Ishikawa (cell line): ENCODE measurements at regions not wholly inside any gene's neighbourhood (a gene's known extent, or its start where the extent isn't known, plus 50 kb on each side); places are given as distances from the start of the nearest gene placed in this dataset.

Experiments used
- CEBPB ChIP-seq: IDR thresholded peaks from 2 replicates; pipeline ENCODE4 v1.6.1; 2012
- CREB1 ChIP-seq: IDR thresholded peaks from 2 replicates; pipeline ENCODE4 v1.6.1; 2012; ENCODE audit warnings: low read depth
- EP300 ChIP-seq: IDR thresholded peaks from 2 replicates; pipeline ENCODE4 v1.6.1; 2012; ENCODE audit warnings: borderline replicate concordance
- FOXM1 ChIP-seq: IDR thresholded peaks from 2 replicates; pipeline ENCODE4 v1.6.1; 2012; ENCODE audit warnings: low read depth, borderline replicate concordance
- TEAD4 ChIP-seq: IDR thresholded peaks from 2 replicates; pipeline ENCODE4 v1.6.1; 2012
- YY1 ChIP-seq: IDR thresholded peaks from 2 replicates; pipeline ENCODE4 v1.6.1; 2012; ENCODE audit warnings: low read depth
- TF ChIP-seq, protein P1 (sequence below): IDR thresholded peaks from 2 replicates; pipeline ENCODE4 v1.6.1; 2012; ENCODE audit warnings: low read depth, mild to moderate bottlenecking
- TF ChIP-seq, protein P2 (sequence below): IDR thresholded peaks from 2 replicates; pipeline ENCODE4 v1.6.1; 2012

DNA sequence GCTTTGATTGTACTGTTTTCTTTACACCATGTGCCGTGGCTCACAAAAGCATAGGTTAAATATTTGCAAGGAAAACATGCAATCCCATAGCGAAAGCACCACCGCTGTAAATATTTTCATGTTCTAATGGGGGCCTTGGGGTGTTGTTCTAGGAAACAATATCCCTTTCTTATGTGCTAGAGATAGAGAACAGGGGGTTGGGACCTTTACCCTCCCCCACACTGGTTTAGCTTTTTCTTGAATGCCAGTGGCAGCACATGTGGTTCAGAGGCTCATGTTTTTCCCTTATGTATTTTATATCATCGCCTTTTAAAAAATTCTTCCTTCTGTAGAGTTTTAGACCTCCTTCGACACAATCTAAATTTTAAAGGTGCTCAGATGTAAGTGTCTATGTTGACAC is 422.6 kb upstream of the TENM3 start:
- TF ChIP-seq YY1 (no peak), EP300 (no peak), FOXM1 (no peak), TEAD4 (no peak), CEBPB (no peak), CREB1 (no peak)
- TF ChIP-seq, protein P1, sequence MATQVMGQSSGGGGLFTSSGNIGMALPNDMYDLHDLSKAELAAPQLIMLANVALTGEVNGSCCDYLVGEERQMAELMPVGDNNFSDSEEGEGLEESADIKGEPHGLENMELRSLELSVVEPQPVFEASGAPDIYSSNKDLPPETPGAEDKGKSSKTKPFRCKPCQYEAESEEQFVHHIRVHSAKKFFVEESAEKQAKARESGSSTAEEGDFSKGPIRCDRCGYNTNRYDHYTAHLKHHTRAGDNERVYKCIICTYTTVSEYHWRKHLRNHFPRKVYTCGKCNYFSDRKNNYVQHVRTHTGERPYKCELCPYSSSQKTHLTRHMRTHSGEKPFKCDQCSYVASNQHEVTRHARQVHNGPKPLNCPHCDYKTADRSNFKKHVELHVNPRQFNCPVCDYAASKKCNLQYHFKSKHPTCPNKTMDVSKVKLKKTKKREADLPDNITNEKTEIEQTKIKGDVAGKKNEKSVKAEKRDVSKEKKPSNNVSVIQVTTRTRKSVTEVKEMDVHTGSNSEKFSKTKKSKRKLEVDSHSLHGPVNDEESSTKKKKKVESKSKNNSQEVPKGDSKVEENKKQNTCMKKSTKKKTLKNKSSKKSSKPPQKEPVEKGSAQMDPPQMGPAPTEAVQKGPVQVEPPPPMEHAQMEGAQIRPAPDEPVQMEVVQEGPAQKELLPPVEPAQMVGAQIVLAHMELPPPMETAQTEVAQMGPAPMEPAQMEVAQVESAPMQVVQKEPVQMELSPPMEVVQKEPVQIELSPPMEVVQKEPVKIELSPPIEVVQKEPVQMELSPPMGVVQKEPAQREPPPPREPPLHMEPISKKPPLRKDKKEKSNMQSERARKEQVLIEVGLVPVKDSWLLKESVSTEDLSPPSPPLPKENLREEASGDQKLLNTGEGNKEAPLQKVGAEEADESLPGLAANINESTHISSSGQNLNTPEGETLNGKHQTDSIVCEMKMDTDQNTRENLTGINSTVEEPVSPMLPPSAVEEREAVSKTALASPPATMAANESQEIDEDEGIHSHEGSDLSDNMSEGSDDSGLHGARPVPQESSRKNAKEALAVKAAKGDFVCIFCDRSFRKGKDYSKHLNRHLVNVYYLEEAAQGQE: no peak
- TF ChIP-seq, protein P2, sequence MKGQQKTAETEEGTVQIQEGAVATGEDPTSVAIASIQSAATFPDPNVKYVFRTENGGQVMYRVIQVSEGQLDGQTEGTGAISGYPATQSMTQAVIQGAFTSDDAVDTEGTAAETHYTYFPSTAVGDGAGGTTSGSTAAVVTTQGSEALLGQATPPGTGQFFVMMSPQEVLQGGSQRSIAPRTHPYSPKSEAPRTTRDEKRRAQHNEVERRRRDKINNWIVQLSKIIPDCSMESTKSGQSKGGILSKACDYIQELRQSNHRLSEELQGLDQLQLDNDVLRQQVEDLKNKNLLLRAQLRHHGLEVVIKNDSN: no peak
